ENCODE measurements at regions not wholly inside any gene's neighbourhood (a gene's known extent, or its start where the extent isn't known, plus 50 kb on each side); places are given as distances from the start of the nearest gene placed in this dataset.

DNA sequence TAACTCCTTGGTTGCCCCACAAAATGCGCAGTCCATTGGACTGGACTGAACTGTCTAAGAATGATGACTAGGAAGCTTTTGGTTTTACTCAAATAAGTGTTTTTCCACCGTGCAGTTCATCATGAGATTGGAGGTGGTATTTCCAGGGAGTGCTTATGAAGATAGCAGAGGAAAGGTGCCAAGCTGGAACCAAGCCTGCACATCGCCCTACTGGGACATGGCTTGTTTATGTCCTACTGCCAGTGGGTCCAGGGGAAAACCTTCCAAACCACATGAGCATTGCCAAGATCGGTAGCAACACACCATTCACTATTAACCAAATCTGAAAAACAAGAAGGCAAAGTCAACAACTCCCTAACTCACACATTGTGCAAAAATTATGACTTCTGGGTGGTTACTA is 54.7 kb upstream of the DSCAM start:
- DNase-seq (ENCODE audit: low read depth in 3 of 3): no peak

DNA sequence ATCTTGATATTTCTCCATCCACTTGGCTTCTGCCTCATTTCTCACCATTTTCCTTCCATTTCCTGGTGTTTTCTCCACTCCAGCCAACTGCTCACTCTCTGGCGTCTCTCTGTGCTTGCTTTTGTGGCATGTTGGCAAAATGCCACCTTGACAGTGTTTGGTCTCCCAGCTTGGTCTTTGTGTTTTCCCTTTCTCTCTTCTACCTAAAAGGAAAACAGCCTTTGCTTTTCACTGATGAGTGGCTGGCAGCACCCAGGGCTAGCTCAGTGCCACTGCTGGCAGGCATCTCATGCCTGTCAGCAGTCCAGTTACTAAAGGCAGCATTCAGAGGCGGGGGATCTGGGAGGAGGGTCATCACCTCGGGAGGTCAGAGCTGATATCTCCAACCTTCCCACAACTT is 55.3 kb upstream of the DSCAM start:
- no peak for DNase-seq (ENCODE audit: low read depth in 3 of 3)

- DNase-seq (ENCODE audit: low read depth in 3 of 3): no peak
These were observed 56.0 kb upstream of the DSCAM start for GRCh38 chr21:40902993-40903392.

DNA sequence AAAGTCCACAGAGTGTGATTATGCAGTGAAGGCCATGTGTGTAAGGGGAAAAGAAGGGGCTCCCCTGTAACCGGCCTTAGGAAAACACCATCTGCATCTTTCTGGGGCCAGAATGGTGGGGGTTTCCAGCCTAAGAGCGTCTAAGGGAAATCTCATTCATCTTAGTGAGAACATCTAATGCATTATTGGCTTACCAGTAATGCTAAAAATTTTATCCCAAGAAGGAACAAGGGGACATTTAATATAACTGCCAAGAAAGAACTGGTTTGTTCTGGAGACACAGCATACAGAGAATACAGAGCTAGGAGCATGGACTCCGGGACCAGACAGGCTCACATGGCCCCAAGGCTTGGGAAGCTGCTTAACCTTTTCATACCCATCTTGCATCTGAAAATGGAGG is 58.3 kb upstream of the DSCAM start:
- no peak for DNase-seq (ENCODE audit: low read depth in 3 of 3)

DNA sequence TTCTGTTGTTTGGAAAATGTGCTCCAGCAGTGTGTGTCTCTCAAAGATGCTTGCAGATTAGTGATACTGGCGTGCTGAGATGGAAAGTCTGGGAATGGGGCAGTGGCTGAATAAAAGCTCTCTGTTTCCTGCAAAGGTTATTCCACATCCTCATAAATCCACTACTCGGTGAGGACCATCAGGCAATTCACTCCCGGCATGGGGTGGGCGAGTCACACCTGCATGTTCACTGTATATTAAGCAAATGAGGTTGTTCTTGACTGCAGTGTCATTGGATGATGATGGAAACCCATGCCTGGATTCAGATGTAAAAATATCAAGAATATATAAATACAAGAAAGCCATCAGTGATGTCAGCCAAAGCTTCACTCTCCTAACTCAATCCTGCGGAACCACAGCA is 65.4 kb upstream of the DSCAM start:
- DNase-seq (ENCODE audit: low read depth in 3 of 3): no peak

- no peak for DNase-seq (ENCODE audit: low read depth in 3 of 3)
These were observed 68.2 kb upstream of the DSCAM start for GRCh38 chr21:40915114-40915513.

- no peak for DNase-seq (ENCODE audit: low read depth in 3 of 3)
These were observed 76.4 kb upstream of the DSCAM start for GRCh38 chr21:40923407-40923806.

DNA sequence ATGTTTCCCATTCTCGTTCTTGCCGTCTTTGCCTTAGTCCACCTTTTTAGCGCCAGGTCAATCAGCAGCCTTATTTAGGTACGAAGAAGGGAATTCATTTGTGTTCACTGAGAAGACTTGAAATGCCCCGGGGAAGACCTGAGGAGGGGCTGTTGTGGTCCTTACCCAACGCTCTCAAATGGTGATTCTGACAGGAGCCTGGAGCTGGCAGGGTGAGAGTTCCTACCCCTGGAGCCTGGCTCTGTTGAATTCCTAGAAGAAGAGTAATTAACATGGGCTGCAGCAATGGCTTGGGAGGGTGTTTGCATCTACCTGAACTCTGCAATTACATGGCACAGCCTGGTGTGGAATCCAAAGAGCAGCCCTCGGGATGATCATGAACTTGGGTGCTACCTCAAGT is 76.9 kb upstream of the DSCAM start:
- no peak for DNase-seq (ENCODE audit: low read depth in 3 of 3)

DNA sequence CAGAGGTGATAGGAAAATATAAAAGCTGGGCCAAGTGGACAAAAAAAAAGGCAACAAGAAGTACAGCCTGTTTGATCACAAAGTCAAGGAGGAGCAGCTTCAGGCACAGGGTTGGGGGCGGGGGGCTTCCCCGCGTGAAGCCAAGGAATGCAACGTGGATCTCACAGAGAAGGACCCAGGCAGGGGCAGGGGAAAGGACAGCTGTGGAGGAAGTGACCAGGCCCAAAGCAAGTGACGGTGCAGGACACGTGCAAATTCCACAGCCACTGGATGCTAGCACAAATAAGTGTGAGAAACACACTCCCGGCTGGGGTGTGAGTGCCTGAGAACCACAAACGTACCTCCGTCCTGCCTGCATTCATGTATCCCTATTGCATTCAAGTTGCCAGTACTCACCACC is 77.7 kb upstream of the DSCAM start:
- no peak for DNase-seq (ENCODE audit: low read depth in 3 of 3)

- DNase-seq (ENCODE audit: low read depth in 3 of 3): no peak
These were observed 79.3 kb upstream of the DSCAM start for GRCh38 chr21:40926238-40926637.

DNA sequence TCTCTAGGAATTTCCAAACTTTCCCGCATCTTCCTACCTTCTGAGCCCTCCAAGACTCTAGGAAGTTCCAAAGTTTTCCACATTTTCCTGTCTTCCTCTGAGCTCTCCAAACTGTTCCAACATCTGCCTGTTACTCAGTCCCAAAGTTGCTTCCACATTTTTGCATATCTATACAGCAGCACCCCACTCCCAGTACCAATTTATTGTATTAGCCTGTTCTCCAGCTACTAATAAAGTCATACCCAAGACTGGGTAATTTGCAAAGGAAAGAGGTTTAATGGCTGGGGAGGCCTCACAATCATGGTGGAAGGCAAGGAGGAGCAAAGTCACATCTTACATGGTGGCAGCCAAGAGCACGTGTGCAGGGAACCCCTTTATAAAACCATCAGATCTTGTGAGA is 82.9 kb upstream of the DSCAM start:
- DNase-seq (ENCODE audit: low read depth in 3 of 3): no peak

- DNase-seq (ENCODE audit: low read depth in 3 of 3): no peak
These were observed 84.2 kb upstream of the DSCAM start for GRCh38 chr21:40931197-40931596.

- no peak for DNase-seq (ENCODE audit: low read depth in 3 of 3)
These were observed 89.2 kb upstream of the DSCAM start for GRCh38 chr21:40936178-40936577.

- no peak for DNase-seq (ENCODE audit: low read depth in 3 of 3)
These were observed 89.9 kb upstream of the DSCAM start for GRCh38 chr21:40936771-40937261.

- DNase-seq (ENCODE audit: low read depth in 3 of 3): no peak
These were observed 91.1 kb upstream of the DSCAM start for GRCh38 chr21:40938078-40938477.

GRCh38 chr21:40938611-40939010 is 91.7 kb upstream of the DSCAM start:
- DNase-seq (ENCODE audit: low read depth in 3 of 3): no peak

- no peak for DNase-seq (ENCODE audit: low read depth in 3 of 3)
These were observed 100.8 kb upstream of the DSCAM start for GRCh38 chr21:40947713-40948112.

DNA sequence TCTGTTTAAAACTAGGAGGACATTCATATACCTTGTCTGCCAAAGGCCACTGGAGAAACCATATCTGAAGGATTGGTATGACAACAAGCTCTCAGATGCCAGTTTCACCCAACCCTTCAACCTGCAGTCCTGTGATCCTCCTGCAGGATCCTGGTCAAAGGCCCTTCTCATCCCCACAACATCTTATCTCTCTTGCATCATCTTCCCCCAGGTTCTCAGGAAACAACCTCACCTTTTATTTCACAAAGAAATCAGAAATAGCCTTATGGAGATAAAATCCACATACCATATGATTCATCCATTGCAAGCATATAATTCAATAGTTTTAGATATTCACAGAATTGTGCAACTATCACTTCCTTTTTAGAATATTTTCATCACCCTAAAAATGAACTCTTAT is 104.0 kb upstream of the DSCAM start:
- DNase-seq (ENCODE audit: low read depth in 3 of 3): no peak

DNA sequence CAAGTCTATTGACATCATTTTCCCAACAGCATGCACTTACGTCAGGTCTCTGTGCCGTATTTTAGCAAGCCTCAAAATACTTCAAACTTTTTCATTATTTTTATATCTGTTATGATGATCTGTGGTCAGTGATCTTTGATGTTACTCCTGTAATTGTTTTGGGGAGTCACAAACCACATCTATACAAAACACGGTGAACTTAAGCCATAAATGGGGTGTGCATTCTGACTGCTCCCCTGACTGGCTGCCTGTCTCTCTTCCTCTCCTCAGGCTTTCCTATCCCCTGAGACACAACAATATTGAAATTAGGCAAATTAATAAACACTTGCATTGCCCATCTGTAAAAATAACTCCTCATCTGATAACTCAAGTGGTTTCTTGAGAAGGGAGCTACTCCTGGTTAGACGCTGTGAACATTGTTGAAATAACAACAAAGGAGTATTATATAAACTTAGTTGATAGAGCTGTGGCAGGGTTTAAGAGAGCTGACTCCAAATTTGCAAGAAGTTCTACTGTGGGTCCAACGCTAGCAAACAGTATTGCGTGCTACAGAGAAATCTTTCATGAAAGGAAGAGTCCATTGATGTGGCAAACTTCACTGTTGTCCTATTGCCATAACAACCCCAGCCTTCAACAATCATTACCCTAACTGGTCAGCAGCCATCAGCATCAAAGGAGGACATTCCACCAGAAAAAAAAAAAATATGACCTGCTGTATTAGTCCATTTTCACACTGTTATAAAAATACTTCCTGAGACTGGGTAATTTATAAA is 105.8 kb upstream of the DSCAM start:
- DNase-seq (ENCODE audit: low read depth in 3 of 3): no peak

GRCh38 chr21:40964691-40965090 is 117.7 kb upstream of the DSCAM start:
- DNase-seq (ENCODE audit: low read depth in 3 of 3): no peak

DNA sequence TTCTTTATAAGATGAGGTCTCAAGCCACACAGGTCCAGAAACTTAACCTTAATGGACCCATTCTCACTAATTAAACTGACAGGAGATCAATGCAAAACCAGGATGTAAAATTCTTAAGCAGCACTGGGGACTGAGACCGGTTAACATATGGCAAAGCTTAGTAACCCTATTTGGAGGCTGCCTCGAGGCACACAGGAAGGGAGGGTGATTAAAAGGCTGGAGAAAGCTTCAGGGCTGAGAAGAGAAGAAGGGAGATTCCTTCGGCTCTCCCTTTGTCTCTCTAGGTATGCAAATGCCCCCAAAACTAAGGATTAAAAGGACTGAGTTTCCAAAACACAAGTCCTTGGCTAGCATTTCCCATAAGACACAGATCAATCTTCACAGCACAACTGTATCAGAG is 120.8 kb upstream of the DSCAM start:
- no peak for DNase-seq (ENCODE audit: low read depth in 3 of 3)

DNA sequence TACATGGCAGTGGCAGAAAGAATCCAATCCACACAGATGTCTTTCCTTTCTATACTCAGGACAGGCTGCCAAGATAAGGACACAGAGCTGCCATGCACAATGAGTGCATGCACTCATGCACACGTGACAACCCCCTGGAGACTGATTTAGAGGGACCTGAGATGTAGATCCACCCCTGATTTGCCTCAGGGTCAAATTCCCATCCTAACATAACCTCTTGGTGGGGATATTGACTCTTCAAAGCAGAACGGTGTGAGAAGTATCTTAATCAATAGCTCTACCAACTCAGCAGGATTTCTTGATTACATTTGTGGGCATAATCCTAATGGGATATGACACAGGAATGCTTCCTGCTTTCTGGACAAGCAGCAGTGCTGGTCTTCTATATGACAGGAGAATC is 125.2 kb upstream of the DSCAM start:
- DNase-seq (ENCODE audit: low read depth in 3 of 3): no peak

GRCh38 chr21:40976198-40977109 is 129.5 kb upstream of the DSCAM start:
- no peak for DNase-seq (ENCODE audit: low read depth in 3 of 3)

Measured in stimulated activated CD4-positive, alpha-beta T cell treated with anti-CD3 and anti-CD28 coated beads, TNF-alpha, amount 100 ng/mL, for 4 hours (primary cell).